Lower leg skin (tissue), 3 donors: ENCODE measurements at regions not wholly inside any gene's neighbourhood (a gene's known extent, or its start where the extent isn't known, plus 50 kb on each side); places are given as distances from the start of the nearest gene placed in this dataset.

ENCODE experiments used
- POLR2A ChIP-seq, 2 donors: fragments of 450-650 bp; IDR thresholded peaks; one replicate each; pipeline ENCODE4 v1.6.1; 2016 to 2017; ENCODE audit warnings: antibody characterized with exemption in 2 of 2, mild to moderate bottlenecking in 1 of 2, moderate library complexity in 1 of 2
- TF ChIP-seq, protein P1 (sequence below), 3 donors: fragments of 450-650 bp; IDR thresholded peaks; one replicate each; pipeline ENCODE4 v1.5.1; 2016; ENCODE audit warnings: antibody characterized with exemption in 3 of 3, mild to moderate bottlenecking in 3 of 3, moderate library complexity in 2 of 3

DNA sequence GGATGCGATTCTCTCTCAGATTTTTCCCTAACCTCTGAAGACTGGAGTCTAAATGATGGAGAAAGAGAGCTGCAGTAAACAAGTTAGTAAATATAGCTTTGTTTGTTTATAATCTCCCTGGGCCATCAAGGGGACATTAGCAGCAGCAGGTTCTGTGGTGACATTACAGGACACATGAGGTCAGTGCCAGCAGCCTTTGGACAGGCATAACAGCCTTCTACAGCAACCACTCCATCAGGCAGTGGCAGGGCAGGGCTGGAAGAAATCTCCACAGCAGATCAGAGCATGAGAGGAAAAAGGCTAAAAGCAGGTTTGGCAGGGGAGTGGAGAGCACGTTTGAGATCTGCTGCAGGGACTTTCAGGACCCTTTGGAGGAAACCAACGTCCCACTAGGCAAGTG is 127.6 kb upstream of the ACP3 start:
- TF ChIP-seq, protein P1, sequence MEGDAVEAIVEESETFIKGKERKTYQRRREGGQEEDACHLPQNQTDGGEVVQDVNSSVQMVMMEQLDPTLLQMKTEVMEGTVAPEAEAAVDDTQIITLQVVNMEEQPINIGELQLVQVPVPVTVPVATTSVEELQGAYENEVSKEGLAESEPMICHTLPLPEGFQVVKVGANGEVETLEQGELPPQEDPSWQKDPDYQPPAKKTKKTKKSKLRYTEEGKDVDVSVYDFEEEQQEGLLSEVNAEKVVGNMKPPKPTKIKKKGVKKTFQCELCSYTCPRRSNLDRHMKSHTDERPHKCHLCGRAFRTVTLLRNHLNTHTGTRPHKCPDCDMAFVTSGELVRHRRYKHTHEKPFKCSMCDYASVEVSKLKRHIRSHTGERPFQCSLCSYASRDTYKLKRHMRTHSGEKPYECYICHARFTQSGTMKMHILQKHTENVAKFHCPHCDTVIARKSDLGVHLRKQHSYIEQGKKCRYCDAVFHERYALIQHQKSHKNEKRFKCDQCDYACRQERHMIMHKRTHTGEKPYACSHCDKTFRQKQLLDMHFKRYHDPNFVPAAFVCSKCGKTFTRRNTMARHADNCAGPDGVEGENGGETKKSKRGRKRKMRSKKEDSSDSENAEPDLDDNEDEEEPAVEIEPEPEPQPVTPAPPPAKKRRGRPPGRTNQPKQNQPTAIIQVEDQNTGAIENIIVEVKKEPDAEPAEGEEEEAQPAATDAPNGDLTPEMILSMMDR (IDR thresholded peaks at IDR 0.05), result no peak
- TF ChIP-seq POLR2A (IDR thresholded peaks at IDR 0.05), result no peak
